Caki2 (cell line): ENCODE measurements at regions not wholly inside any gene's neighbourhood (a gene's known extent, or its start where the extent isn't known, plus 50 kb on each side); places are given as distances from the start of the nearest gene placed in this dataset.
"Not testable (repeated sequence)": the region's sequence is repeated elsewhere in the genome, so short reads cannot be mapped to it uniquely, and the experiment has no call there.

ENCODE experiments used
- DNase-seq: peaks from one replicate; pipeline ENCODE4 v3.0.0-alpha.2; 2015; ENCODE audit warnings: low read depth
- in situ Hi-C: cut with HindIII; loops from 2 replicates; pipeline ENCODE4 v1.10.0; 2016; ENCODE audit warnings: low sequenced_read_pairs, low pct_unique_long_range_greater_than_20kb, mixed read lengths

- in situ Hi-C loops, DNase-seq: not testable (repeated sequence)
Observed at GRCh38 chr3:103564116-103564515, 1129.3 kb downstream of the ZPLD1 start.

DNA sequence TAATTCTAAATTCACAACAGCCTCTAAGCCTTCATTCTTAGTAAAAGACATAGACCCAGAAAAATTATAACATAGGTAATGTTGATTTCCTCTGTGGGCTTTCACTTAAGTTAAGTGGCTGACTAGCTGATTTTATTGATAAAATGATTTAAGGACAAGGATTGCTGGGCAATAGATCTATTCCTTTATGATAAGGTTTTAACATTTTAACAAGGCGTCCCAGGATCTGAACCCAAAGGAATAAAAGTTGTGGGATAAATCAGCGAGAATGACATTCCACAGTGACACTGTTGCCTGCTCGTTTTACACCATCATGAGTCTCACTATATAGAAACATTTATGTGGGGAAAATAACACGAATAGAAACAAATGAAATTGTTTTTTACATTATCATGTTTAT, 1151.0 kb downstream of the ZPLD1 start:
- DNase-seq: no peak
- in situ Hi-C loops: no loop called here

DNA sequence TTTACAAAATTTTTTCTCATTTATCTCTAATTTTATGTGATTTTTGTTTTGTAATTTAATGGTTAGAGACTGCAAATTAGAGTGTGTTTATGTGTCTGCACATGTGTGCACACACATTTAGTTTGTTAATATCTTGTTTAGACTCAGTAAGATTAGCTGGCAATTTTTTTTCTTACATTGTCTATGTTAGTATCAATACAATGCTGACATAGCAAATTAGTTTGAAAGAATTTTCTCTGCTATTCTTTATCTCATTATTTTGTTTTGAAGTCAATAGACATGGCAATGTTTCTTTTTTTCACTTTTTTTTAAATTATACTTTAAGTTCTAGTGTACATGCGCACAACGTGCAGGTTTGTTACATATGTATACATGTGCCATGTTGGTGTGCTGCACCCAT, 1155.0 kb downstream of the ZPLD1 start:
- in situ Hi-C loops: no loop called here
- no peak for DNase-seq

DNA sequence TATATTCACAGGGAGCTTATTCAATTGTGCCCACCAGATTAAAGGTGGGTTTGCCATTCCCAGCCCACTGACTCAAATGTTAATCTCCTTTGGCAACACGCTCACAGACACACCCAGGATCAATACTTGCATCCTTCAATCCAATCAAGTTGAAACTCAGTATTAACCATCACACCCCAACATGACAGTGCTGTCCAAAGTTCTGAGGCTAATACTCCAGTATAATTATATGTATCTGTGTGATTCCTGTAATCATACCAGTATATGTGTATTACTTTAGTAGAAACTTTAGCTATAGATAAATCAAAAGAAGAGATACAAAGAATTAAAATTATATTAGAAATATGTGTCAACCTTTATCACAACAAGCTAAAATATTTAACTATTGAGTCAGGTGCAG, 1166.0 kb downstream of the ZPLD1 start:
- in situ Hi-C loops: no loop called here
- DNase-seq: no peak

- in situ Hi-C loops: no loop called here
- no peak for DNase-seq
Observed at GRCh38 chr3:103601666-103602065, 1166.9 kb downstream of the ZPLD1 start.

DNA sequence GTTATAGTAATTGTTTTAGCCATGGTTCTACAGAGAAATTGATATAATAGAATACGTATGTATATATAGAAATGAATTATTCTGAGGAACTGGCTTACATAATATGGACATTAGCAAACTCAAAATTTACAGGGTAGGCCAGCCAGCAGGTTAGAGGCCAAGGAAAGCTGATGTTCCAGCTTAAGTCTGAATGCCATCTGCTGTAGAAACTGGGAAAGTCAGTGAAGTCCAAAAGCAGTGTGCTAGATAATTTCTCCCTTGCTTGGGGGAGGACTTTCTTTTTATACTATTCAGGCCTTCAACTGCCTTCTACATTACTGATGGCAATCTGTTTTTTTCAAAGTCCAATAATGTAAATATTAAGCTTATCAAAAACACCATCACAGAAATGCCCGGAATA, 1174.7 kb downstream of the ZPLD1 start:
- DNase-seq: no peak
- in situ Hi-C loops: no loop called here

GRCh38 chr3:103613397-103614156, 1178.8 kb downstream of the ZPLD1 start:
- DNase-seq: no peak
- in situ Hi-C loops: no loop called here

GRCh38 chr3:103614719-103615118, 1179.9 kb downstream of the ZPLD1 start:
- in situ Hi-C loops: no loop called here
- no peak for DNase-seq

GRCh38 chr3:103617961-103618360, 1183.1 kb downstream of the ZPLD1 start:
- in situ Hi-C loops: no loop called here
- no peak for DNase-seq

DNA sequence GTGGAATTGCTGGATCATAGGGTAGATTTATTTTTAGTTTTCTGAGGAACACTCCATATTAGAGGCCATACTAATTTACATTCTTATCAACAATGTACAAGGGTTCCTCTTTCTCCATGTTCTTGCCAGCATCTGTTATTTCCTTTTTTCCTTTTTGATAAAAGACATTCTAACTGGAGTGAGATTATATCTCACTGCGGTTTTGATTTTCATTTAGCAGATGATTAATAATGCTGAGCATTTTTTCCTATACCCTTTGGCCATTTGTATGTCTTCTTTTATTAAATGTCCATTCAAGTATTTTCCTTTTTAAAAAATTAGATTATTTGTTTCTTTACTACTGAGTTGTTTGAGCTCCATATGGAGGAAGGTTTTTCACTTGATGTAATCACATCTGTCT, 1189.5 kb downstream of the ZPLD1 start:
- no peak for DNase-seq
- in situ Hi-C loops: no loop called here

DNA sequence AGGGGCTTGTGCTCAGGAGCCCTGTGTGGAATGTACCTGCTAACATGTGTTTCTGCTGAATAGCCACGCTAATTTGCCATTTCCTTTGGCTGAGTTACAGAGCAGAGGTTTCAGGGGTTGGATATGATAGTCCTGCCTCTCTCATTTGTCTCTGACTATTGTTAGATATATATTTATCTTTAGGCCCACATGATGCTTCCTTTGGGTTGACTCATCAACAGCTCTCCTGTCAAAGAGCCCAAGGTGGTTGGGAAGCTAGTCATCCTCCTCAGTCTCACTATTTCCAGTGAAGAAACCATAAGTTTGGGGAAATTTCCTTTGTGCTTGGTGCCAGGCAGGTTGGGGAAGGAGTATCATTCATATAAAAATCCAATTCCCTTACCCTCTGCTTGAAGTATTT, 1194.6 kb downstream of the ZPLD1 start:
- DNase-seq: no peak
- in situ Hi-C loops: no loop called here

GRCh38 chr3:103644450-103644849, 1209.6 kb downstream of the ZPLD1 start:
- DNase-seq: no peak
- in situ Hi-C loops: no loop called here

GRCh38 chr3:103653996-103654395, 1219.2 kb downstream of the ZPLD1 start:
- in situ Hi-C loops: no loop called here
- no peak for DNase-seq

GRCh38 chr3:103657756-103658155, 1222.9 kb downstream of the ZPLD1 start:
- in situ Hi-C loops: no loop called here
- DNase-seq: no peak

DNA sequence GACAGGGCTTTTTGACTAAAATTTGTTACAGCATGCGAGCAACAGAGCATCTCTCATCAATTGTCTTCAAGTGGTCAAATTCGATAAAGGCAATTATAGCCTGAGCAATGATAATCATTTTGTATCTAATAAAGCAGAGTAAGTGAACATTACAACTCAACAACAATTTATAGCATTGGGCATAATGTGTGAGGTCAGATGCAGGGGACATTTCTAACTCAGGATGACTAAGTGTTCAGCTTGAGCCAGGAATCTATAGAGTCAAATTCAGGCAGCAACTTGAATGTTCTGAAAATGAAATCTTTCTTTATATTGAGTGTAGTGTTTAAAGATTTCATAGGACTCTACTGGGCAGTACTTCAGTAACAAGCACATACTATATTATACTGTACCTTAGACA, 1226.0 kb downstream of the ZPLD1 start:
- in situ Hi-C loops: no loop called here
- DNase-seq: no peak

DNA sequence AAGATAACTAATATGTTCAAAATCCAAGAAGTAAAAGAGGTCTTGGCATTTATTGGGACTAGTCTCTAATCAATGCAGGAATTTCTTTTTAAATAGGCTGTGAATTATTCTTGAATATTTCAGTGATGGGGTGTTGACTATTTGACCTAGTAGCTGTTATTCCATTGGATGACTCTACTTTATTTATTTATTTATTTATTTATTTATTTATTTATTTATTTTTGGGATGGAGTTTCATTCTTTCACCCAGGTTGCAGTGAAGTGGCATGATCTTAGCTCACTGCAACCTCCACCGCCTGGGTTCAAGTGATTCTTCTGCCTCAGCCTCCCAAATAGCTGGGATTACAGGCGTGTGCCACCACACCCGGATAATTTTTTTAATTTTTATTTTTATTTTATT, 1227.8 kb downstream of the ZPLD1 start:
- in situ Hi-C loops: no loop called here
- DNase-seq: no peak

DNA sequence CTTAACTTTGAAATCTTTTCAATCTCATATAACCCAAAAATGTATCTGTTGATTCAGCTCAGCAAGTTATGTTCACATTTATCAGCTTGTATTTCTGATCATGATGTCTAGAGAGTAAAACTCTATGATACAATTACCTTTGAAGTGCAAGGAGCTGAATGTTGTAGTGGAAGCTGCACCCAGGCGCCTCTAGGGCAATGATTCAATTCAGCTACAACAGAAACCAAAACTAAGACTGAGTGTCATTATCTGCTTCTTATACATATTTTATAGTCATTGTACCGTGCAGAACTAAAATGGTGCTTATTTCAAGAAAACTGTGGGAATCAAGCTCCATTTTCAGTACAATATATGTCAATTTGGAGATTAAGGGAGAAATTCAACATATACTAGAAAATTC, 1237.5 kb downstream of the ZPLD1 start:
- in situ Hi-C loops: no loop called here
- no peak for DNase-seq

DNA sequence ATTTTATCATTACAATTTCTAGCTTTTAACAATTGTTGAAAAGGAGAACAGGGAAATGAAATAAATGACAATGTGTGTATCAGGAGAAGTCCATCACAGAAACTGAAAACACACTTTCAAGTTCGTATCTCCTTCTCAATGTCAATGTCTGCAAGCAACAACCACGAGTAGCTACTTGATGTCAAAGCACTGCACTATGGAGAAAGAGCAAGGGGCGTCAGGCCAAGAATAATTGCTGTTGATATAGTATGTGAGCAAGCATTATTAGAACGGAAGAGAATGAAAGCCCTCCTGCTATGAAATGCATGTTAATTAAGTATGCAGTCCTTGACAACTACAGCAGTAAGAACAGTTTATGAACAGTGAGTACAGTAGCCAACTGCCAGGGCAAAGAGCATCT, 1250.1 kb downstream of the ZPLD1 start:
- in situ Hi-C loops: no loop called here
- DNase-seq: no peak

DNA sequence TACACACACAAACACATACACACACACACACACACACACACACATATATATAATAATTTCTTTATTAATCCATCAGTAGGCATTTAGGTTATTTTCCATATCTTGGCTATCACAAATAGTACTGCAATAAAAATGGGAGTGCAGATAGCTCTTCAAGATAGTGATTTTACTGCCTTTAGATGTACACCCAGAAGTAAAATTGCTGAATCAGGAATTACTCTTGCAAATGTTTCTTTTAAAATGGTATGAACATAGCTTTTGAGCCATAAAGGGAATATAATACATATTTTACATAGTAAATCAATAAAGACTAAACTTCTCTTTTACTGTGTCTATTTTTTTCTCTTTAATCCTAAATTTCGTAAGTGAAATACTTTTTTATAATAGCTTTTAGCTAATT, 1251.1 kb downstream of the ZPLD1 start:
- in situ Hi-C loops: no loop called here
- no peak for DNase-seq

DNA sequence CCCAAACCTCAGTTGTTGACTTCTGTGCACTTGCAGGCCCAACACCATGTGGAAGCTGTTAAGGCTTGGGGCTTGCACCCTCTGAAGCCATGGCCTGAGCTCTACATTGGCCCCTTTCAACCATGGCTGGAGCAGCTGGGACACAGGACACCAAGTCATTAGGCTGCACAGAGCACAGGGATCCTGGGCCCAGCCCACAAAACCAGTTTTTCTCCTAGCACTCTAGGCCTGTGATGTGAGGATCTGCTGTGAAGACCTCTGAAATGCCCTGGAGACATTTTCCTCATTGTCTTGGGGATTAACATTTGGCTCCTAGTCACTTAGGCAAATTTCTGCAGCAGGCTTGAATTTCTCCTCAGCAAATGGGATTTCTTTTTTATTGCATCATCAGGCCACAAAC, 1255.7 kb downstream of the ZPLD1 start:
- in situ Hi-C loops: no loop called here
- no peak for DNase-seq

DNA sequence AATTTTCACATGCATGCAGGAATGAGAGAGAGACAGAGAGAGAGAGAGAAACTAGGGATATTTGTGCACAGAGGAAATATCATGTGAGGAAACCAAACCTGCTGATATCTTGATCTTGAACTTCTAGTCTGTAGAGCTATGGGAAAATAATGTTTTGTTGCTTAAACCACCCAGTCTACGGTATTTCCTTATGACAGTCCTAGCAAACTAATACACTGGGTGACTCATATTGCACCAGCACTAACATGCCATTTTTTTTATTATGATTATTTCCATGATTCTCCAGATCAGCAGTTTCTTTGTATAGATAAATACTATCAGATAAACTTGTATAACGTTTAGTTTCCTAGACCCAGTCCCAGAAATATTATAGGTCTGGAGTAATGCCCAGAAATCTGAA, 1259.0 kb downstream of the ZPLD1 start:
- in situ Hi-C loops: no loop called here
- DNase-seq: no peak
